KG1 (cell line): ENCODE measurements at regions not wholly inside any gene's neighbourhood (a gene's known extent, or its start where the extent isn't known, plus 50 kb on each side); places are given as distances from the start of the nearest gene placed in this dataset.

Experiments
- DNase-seq: peaks from one replicate; lab custom pipeline; 2025; lab: John Stamatoyannopoulos, UW

- DNase-seq = no peak
Observed at GRCh38 chr10:118835682-118836326, 81.0 kb upstream of the CACUL1 start.

GRCh38 chr10:118838364-118838763, 83.6 kb upstream of the CACUL1 start:
- no peak for DNase-seq

- no peak for DNase-seq
Observed at GRCh38 chr10:118839348-118839747, 84.6 kb upstream of the CACUL1 start.

GRCh38 chr10:118840071-118840775, 85.5 kb upstream of the CACUL1 start:
- no peak for DNase-seq

- DNase-seq = no peak
Observed at GRCh38 chr10:118840776-118841468, 86.2 kb upstream of the CACUL1 start.

- no peak for DNase-seq
Observed at GRCh38 chr10:118841881-118842605, 87.3 kb upstream of the CACUL1 start.

GRCh38 chr10:118842843-118843624, 88.3 kb upstream of the CACUL1 start:
- DNase-seq = no peak

GRCh38 chr10:118843647-118844265, 89.0 kb upstream of the CACUL1 start:
- DNase-seq = no peak

- no peak for DNase-seq
Observed at GRCh38 chr10:118844731-118845521, 90.2 kb upstream of the CACUL1 start.

GRCh38 chr10:118845776-118846175, 91.0 kb upstream of the CACUL1 start:
- no peak for DNase-seq

- peak; percentile 22 for DNase-seq
Observed at GRCh38 chr10:118850418-118851061, 95.8 kb upstream of the CACUL1 start.

- DNase-seq = no peak
Observed at GRCh38 chr10:118851062-118852035, 96.6 kb upstream of the CACUL1 start.

GRCh38 chr10:118853916-118854315, 99.1 kb upstream of the CACUL1 start:
- no peak for DNase-seq

- DNase-seq = no peak
Observed at GRCh38 chr10:118856106-118856505, 101.3 kb upstream of the CACUL1 start.

- no peak for DNase-seq
Observed at GRCh38 chr10:118865998-118866693, 111.4 kb upstream of the CACUL1 start.

- DNase-seq = no peak
Observed at GRCh38 chr10:118867768-118868167, 113.0 kb upstream of the CACUL1 start.

GRCh38 chr10:118868589-118868988, 113.8 kb upstream of the CACUL1 start:
- DNase-seq = no peak
